Type B pancreatic cell (in vitro differentiated cells): ENCODE measurements at regions not wholly inside any gene's neighbourhood (a gene's known extent, or its start where the extent isn't known, plus 50 kb on each side); places are given as distances from the start of the nearest gene placed in this dataset.

ENCODE experiments used
- DNase-seq: peaks from one replicate; pipeline ENCODE4 v3.0.0; 2021; ENCODE audit warnings: mixed read lengths; ENCODE audit not compliant: unreplicated experiment; ENCODE audit errors: extremely low spot score
- H3K27ac Mint-ChIP-seq: 2 replicates; pipeline ENCODE4 v1.8.0; 2021; ENCODE audit warnings: mild to moderate bottlenecking, mixed read lengths
- H3K27me3 Mint-ChIP-seq: 2 replicates; pipeline ENCODE4 v1.8.0; 2021; ENCODE audit warnings: mixed read lengths
- H3K36me3 Mint-ChIP-seq: 2 replicates; pipeline ENCODE4 v1.8.0; 2021; ENCODE audit warnings: mixed read lengths
- H3K4me1 Mint-ChIP-seq: one replicate; pipeline ENCODE4 v1.8.0; 2021; ENCODE audit warnings: mixed read lengths; ENCODE audit not compliant: unreplicated experiment
- H3K4me3 Mint-ChIP-seq: 2 replicates; pipeline ENCODE4 v1.8.0; 2021; ENCODE audit warnings: mild to moderate bottlenecking, mixed read lengths
- H3K9me3 Mint-ChIP-seq: 2 replicates; pipeline ENCODE4 v1.8.0; 2021; ENCODE audit warnings: mixed read lengths
- TF ChIP-seq, protein P1 (sequence below): fragments of 200-600 bp; sonication (generic); conservative IDR thresholded peaks from 2 replicates; pipeline ENCODE4 v1.5.0; 2021; ENCODE audit warnings: antibody characterized with exemption, mild to moderate bottlenecking

DNA sequence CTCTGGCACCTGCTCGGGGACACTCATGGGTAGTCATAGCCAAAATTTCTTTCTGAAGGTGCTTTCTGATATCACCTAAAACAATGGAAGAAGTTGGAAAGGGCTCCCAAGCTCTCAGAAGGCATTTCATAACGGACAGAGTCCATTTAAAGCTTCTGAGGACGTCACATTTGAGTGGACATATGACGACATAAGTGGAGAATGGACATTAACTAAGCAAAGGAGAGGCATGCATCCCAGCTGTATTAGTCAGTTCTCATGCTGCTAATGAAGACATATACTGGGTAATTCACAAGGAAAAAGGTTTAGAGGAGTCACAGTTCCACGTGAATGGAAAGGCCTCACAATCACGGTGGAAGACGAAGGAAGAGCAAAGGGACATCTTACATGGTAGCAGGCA is 260.2 kb upstream of the DYNLRB2 start:
- DNase-seq: no peak
- H3K27ac Mint-ChIP-seq: no peak overlapping the region
- no peaks in the 10 kb centered on the region for H3K9me3 Mint-ChIP-seq
- no peak overlapping the region for H3K4me3 Mint-ChIP-seq
- H3K36me3 Mint-ChIP-seq: no peaks in the 10 kb centered on the region
- no peaks in the 10 kb centered on the region for H3K27me3 Mint-ChIP-seq
- H3K4me1 Mint-ChIP-seq: no peaks in the 10 kb centered on the region
- TF ChIP-seq, protein P1, sequence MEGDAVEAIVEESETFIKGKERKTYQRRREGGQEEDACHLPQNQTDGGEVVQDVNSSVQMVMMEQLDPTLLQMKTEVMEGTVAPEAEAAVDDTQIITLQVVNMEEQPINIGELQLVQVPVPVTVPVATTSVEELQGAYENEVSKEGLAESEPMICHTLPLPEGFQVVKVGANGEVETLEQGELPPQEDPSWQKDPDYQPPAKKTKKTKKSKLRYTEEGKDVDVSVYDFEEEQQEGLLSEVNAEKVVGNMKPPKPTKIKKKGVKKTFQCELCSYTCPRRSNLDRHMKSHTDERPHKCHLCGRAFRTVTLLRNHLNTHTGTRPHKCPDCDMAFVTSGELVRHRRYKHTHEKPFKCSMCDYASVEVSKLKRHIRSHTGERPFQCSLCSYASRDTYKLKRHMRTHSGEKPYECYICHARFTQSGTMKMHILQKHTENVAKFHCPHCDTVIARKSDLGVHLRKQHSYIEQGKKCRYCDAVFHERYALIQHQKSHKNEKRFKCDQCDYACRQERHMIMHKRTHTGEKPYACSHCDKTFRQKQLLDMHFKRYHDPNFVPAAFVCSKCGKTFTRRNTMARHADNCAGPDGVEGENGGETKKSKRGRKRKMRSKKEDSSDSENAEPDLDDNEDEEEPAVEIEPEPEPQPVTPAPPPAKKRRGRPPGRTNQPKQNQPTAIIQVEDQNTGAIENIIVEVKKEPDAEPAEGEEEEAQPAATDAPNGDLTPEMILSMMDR: no peak

DNA sequence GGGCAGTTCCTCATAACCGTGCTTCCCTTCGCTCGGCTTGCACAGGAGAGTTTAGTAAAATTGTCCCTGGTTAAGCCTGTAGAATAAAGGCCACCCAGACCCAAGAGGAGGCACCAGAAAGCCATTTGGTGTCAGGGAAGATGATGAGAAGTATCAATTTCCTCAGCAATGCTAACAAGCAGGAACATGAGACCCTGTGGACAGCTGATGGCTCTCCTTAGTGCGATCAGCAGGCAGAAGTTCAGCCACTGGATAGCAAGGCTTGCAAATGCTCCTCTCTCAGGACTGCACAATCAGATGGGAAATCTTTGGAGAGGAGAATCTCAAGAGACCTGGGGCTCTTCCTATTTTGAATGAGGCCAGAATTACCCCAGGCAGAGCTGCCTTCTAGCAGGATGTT is 261.1 kb upstream of the DYNLRB2 start:
- Mint-ChIP-seq H3K9me3 (no peaks in the 10 kb centered on the region), H3K4me3 (no peak overlapping the region), H3K4me1 (no peaks in the 10 kb centered on the region), H3K36me3 (no peaks in the 10 kb centered on the region), H3K27ac (no peak overlapping the region), H3K27me3 (no peaks in the 10 kb centered on the region)
- TF ChIP-seq, protein P1: no peak
- DNase-seq: no peak

DNA sequence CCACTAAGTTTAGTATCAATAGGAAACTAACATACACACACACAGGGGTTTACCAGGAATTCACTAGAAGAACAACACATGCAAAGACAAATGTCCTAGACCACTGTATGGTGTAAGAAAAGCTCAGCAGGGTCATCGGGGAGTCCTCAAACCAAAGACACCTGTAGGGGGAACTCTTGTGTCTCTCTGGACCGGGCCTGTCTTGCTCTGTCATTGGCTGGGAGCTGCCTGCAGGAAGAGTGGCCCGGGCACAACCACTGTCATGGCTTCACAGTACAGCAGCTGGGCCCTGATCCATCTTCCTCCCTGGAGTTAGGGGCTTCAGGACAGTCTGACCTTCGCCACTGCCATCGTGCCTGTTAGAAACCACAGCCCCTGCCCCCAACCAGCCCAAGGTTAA is 263.6 kb upstream of the DYNLRB2 start:
- Mint-ChIP-seq H3K27ac (no peak overlapping the region), H3K4me3 (no peak overlapping the region), H3K36me3 (no peaks in the 10 kb centered on the region), H3K27me3 (no peaks in the 10 kb centered on the region), H3K4me1 (no peaks in the 10 kb centered on the region), H3K9me3 (no peaks in the 10 kb centered on the region)
- no peak for DNase-seq
- TF ChIP-seq, protein P1: no peak

DNA sequence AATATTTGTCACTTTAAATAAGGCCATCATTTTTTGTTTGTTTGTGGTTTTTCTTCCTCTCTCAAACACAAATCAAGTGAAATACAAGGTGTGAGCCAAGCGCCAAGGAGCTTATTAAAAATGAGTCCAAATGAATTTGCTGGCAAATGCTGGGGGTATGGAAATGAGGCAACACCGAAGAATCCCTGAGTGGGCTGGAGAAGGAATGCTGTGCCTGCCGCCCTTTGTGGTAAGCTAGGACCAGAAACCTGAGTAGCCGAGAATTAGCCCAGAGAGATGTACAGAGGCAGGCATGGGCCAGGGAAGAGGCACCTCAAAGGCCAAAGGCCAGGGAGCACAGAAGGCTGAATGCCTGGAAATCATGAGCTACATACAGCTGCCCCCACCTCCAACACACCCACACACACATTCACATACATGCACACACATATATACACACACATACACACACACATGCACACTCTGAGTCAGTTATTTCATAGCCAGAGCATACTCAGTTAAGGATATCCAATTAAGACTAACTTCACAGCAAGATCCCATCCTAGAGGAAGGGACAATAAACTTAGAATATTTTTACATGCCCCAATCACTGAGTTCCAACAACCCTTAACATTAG is 266.1 kb upstream of the DYNLRB2 start:
- Mint-ChIP-seq H3K36me3 (no peaks in the 10 kb centered on the region), H3K27ac (no peak overlapping the region), H3K27me3 (no peaks in the 10 kb centered on the region), H3K4me3 (no peak overlapping the region), H3K4me1 (no peaks in the 10 kb centered on the region), H3K9me3 (no peaks in the 10 kb centered on the region)
- no peak for DNase-seq
- TF ChIP-seq, protein P1: no peak

DNA sequence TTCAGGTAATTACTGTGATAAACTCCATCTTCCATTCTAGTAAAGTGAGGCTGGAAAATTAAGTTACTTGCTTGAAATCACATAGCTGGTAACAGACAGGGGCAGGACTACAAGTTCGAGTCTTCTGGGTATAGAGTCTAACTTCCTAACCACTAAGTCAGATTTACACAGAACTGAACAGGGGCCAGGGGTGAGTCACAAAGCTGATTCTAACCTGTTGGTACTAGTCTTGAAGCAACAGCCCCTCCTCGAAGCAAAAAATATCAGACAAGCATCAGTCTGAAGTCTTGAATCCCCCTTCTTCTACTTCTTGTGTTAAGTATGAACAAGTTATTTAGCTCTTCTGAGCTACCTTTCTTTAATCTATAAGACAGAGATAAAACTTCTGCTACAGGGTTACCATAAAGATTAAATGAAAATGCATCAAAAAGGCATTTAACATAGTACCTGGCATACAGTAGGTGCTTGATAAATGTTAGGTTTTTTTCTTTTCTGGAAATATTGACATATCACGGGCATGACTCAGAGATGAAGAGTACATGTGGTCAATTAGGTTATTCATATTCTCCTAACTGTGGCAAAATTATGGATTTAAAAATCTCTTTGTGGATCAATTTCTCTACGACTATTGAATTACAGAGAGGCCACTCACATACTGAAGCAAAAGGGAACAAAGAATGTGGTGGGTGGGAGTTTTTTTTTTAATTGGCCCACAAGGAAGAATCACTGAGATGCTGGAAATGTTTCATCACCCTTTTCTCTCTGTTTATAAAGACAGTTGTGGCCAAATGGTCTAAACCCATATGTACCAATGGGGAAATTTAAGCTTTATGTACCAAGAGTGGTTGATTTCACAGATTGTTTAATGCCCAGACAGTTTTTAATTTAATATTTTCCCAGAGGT is 266.9 kb upstream of the DYNLRB2 start:
- Mint-ChIP-seq H3K27ac (no peak overlapping the region), H3K27me3 (no peaks in the 10 kb centered on the region), H3K4me3 (no peak overlapping the region), H3K4me1 (no peaks in the 10 kb centered on the region), H3K9me3 (no peaks in the 10 kb centered on the region), H3K36me3 (no peaks in the 10 kb centered on the region)
- no peak for DNase-seq
- TF ChIP-seq, protein P1: no peak
